NCI-H345 (cell line): ENCODE measurements at regions not wholly inside any gene's neighbourhood (a gene's known extent, or its start where the extent isn't known, plus 50 kb on each side); places are given as distances from the start of the nearest gene placed in this dataset.
"Not testable (repeated sequence)": the region's sequence is repeated elsewhere in the genome, so short reads cannot be mapped to it uniquely, and the experiment has no call there.

Source experiments
- DNase-seq: peaks from one replicate; lab custom pipeline; 2025; lab: John Stamatoyannopoulos, UW

GRCh38 chr7:35975851-35976454 lies 175.1 kb downstream of the SEPTIN7 start:
- peak; percentile 80 for DNase-seq

GRCh38 chr7:35978816-35979640 lies 174.0 kb upstream of the EEPD1 start:
- not testable (repeated sequence) for DNase-seq

DNA sequence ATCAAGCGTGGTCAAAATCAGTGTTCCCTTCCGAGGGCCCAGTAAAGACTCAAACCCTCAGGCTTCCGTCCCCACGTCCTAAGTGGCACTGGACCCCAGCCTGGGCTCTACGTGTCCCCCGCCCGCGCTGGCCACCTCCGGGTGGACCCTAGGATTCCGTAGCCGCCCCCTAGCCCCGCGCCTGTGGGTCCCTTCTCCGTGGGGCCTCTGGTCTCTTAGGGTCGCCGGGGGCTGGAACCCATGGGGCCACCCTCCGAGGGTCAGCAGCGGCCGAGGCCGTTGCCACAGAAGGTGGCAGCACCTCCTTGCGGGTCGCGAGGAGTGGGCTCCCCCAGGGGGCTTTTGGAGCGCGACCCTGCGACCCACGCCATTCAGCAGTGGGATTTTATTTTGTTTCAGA lies 170.5 kb upstream of the EEPD1 start:
- DNase-seq: no peak

- DNase-seq: no peak
These were observed 169.4 kb upstream of the EEPD1 start for GRCh38 chr7:35983626-35984025.

- DNase-seq: peak; percentile 70
These were observed 167.8 kb upstream of the EEPD1 start for GRCh38 chr7:35985126-35985754.

DNA sequence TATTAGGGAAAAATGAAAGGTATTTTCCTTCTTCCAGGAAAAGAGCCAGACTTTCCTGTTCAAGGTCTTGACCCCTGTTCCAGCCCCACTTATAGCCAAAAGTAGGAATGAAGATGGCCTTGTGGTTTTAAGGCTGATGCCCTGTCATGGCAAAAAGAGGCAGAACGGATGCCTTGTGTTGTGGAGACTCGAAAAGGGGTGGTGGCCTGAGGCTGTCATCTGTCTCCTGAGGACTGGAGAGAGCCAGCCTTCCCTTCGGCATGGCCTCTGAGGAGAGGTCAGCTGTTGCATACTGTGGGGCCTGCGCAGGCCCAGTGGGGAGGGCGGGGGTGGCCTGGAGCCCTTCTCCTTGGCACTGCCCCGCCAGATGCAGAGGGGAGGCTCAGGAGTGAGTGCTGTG lies 166.0 kb upstream of the EEPD1 start:
- no peak for DNase-seq

GRCh38 chr7:35988105-35988504 lies 164.9 kb upstream of the EEPD1 start:
- no peak for DNase-seq

DNA sequence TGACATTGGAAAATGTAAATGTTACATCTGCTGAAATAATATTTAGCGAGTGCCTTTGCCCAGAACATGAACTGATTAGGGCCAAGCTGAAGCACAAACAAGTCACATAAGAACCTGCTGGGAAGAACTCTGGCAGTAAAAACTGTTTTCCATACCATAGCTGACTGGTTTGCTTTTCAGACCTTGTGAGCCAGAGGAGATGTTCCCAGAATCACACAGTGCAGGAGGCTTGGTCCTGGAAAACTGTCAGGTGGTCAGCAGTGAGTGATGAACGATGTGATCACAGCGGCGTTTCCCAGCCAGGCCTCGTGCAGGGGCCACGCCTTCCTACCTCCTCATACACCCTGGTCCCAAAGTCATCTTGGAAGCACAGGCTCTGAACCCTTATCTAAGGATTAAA lies 164.2 kb upstream of the EEPD1 start:
- no peak for DNase-seq

GRCh38 chr7:35991511-35992232 lies 161.4 kb upstream of the EEPD1 start:
- no peak for DNase-seq

- no peak for DNase-seq
These were observed 160.6 kb upstream of the EEPD1 start for GRCh38 chr7:35992436-35992835.

DNA sequence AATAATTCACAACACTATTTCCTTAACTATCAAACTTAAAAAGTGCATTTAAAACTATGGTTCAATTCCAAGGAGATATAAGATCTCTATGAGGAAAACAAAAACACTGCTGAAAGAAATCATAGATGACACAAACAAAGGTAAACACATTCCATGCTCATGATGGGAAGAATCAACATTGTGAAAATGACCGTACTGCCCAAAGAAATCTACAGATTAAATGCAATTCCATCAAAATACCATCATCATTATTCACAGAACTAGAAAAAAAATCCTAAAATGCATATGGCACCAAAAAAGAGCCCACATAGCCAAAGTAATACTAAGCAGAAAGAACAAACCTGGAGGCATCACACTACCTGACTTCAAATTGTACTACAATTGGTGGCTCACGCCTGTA lies 159.9 kb upstream of the EEPD1 start:
- DNase-seq: no peak

DNA sequence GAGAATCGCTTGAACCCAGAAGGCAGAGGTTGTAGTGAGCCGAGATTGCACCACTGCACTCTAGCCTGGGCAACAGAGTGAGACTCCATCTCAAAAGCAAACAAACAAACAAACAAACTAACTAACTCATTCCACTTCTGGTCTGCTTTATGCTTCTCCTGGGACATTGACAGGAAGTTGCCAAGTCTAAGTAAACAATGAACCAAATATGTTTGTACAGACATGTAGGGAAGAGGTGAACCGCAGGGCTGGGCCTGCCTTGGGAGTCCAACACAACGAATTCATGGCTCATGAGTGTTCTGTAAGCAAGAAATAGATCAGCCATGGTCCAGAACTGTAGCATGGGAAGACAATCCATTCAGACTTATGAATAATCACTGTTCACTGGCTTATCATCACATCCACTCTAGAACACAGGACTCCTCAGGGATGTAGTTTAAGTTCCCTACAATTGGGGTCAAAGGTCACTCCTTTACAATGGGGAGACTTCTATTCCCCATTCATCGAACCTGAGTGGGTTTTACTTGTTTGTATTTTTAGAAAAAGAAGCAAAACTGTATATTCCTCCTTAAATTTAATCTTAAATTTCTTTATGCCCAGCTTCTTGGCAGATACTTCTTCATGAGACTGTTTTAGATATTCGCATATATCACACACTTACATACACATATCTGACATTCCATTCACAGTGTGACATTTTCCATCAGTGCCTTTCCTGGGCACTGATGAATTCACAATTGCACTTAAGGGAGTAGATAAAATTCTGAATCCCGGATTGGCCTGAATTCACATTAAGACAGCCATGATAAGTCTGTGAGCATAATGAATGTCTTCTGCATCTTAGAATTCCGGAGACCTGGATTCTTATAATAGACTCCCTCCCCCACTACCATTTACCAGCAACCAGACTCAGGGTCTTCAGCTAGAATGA lies 159.1 kb upstream of the EEPD1 start:
- no peak for DNase-seq

DNA sequence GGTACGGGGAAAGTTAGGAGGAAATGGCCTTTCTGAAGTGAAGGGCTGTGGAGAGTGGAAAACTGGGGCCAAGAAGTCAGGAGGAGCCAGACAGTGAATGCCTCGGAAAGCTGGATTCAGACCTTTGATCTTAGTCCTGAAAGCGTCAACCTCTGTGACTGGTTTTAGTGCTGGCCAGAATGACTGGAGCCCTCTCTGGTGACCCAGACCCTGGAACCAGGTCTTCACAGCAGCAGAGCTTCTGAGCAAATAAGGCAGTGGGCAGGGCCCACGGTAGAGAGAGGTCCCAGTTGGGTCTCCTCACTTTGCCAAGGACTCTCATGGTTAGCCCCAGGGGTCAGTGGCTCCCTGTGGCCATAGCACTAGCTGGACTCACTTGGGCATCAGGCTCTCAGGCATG lies 157.7 kb upstream of the EEPD1 start:
- no peak for DNase-seq

DNA sequence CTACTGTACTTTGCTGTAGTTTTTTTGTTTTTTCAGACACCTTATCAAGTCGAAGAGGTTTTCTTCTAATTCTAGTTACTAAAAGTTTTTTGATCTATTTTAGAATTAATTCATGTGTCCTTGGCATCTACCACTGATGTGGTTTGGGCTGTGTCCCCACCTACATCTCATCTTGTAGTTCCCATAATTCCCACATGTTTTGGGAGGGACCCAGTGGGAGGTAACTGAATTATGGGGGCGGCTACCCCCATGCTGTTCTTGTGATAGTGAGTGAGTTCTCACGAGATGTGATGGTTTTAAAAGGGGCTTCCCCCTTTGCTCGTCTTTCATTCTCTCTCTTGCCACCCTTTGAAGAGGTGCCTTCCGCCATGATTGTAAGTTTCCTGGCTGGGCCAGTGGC lies 154.6 kb upstream of the EEPD1 start:
- DNase-seq: no peak

DNA sequence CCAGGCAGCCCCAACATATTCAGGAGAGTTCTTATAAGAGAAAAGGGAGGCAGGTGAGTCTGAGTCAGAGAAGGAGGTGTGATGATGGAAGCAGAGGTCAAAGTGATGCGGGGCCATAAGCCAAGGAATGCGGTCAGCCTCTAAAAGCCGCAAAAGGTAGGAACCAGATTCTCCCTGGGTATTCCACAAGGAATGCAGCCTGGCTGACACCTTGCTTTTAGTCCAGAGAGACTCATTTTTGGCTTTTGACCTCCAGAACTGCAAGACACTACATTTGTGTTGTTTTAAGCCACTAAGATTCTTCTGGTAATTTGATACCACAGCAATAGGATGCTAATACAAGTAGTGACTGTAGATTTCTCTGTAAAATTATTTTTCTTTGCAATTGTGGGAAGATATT lies 151.5 kb upstream of the EEPD1 start:
- DNase-seq: no peak

- DNase-seq: peak; percentile 31
These were observed 150.2 kb upstream of the EEPD1 start for GRCh38 chr7:36002900-36003299.

- no peak for DNase-seq
These were observed 149.7 kb upstream of the EEPD1 start for GRCh38 chr7:36003343-36003742.

GRCh38 chr7:36005293-36005692 lies 147.8 kb upstream of the EEPD1 start:
- DNase-seq: no peak

DNA sequence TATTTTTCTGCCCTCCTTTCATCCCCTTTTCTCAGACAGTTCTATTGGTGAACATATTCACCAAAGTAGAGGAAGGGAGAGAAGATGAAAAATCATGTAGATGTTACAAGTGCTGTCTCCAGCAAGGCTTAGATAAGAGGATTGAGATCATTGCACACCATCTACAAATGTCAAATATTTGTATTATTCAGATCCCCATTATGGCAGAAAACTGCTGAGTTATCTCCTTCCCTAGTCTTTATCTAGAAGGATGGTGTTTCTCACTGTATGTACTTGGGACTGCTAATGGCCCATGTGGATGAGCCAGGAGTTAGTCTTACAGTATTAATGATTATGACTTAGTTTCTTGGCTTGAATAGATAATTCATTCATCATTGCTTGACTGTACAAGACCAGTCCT lies 147.2 kb upstream of the EEPD1 start:
- DNase-seq: no peak

GRCh38 chr7:36006636-36007229 lies 146.3 kb upstream of the EEPD1 start:
- no peak for DNase-seq
